GM12892 (cell line): ENCODE measurements at regions not wholly inside any gene's neighbourhood (a gene's known extent, or its start where the extent isn't known, plus 50 kb on each side); places are given as distances from the start of the nearest gene placed in this dataset.
A peak's percentile ranks its signal among the peaks of the same experiment; 100 is the strongest.

ENCODE experiments used
- DNase-seq: peaks from one replicate; pipeline ENCODE4 v3.0.0; 2011; ENCODE audit not compliant: insufficient read length
- FAIRE-seq: peaks from 2 replicates; lab custom pipeline; 2011; peaks lifted over from hg19 to GRCh38; lab: Jason Lieb, UNC
- POLR2A ChIP-seq: IDR thresholded peaks from 2 replicates; pipeline ENCODE4 v1.6.1; 2011; ENCODE audit warnings: low read depth, low read length, control low read depth
- POLR2AphosphoS5 ChIP-seq: IDR thresholded peaks from 2 replicates; pipeline ENCODE4 v1.6.1; 2011; ENCODE audit warnings: low read depth, low read length, control low read depth
- TAF1 ChIP-seq: IDR thresholded peaks from 2 replicates; pipeline ENCODE4 v1.6.1; 2011; ENCODE audit warnings: low read depth, mild to moderate bottlenecking, control low read depth, low read length, borderline replicate concordance

DNA sequence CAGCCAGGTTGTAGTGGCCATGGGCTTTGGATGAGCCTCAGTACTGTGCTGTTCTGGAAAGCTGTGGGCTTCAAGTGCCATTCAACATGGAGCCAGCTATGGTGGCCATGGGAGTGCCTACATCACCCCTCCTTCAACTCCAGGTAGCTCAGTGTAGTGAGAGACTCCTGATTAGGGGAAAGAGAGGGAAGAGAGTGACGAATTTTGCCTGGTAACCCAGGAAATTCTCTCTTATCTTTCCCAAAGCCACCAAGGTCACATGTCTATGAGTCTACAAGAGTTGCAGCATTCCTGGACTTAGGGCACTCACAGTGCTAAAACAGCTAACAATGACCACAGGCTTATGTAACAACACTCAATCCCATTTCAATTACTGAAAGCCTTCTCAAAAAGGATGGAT, 81.7 kb upstream of the SPTLC1 start:
- no peak for TF ChIP-seq POLR2A
- no peak for DNase-seq
- no peak for FAIRE-seq

DNA sequence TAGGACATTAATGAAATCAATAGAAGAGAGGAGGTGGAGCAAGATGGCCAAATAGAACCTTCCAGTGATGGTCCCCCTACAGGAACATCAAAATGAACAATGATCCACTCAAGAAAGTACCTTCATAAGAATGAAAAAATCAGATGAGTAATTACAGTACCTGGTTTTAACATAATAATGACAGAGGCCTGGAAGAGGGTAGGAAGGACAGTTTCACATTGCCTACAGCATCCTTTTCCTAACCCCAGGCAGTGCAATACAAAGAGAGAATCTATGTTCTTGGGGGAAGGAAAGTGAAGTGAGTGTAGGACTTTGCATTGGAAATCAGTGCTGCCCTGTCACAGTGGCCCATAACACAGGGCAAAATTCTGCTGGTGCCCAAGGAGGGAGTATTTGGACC, 81.2 kb upstream of the SPTLC1 start:
- no peak for FAIRE-seq
- DNase-seq, result no peak
- TF ChIP-seq POLR2A (no peak), TAF1 (no peak), POLR2AphosphoS5 (no peak)

DNA sequence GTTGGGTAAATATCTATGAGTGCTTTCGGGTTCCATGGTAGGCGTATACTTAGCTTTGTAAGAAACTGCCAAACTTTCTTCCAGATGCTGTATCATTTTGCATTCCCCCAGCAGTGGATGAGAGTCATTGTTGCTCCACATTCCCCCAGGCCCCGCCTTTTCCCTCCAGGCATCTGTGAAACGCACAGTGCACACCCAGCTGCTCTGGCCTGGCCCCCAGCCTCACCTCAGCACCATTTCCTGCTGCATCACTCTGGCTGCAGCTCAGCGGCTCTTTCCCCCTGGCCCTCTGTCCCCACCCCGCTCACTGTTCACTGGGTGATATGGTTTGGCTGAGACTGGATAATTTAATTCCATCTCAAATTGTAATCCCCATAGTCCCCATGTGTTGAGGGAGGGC, 76.6 kb upstream of the SPTLC1 start:
- FAIRE-seq, result no peak
- TF ChIP-seq POLR2AphosphoS5, result no peak
- no peak for TF ChIP-seq POLR2A
- no peak for TF ChIP-seq TAF1

DNA sequence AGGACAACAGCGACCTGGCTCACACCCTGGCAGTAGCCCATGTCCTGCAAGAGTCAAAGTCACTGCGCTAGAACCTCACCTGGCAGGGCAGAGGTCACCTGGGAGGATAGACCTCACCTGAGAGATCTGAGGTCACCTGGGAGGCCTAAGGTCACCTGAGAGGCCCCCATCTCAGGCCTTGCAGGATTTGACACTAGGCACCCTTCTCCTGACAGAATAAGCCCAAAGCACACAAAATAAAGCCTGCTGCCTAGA, 75.2 kb upstream of the SPTLC1 start:
- DNase-seq (no peak), FAIRE-seq (no peak)
- TF ChIP-seq POLR2A, result no peak
- TF ChIP-seq TAF1, result no peak
- no peak for TF ChIP-seq POLR2AphosphoS5

More for the DNA sequence above, 76.6 kb upstream of the SPTLC1 start:
- no peak for DNase-seq

DNA sequence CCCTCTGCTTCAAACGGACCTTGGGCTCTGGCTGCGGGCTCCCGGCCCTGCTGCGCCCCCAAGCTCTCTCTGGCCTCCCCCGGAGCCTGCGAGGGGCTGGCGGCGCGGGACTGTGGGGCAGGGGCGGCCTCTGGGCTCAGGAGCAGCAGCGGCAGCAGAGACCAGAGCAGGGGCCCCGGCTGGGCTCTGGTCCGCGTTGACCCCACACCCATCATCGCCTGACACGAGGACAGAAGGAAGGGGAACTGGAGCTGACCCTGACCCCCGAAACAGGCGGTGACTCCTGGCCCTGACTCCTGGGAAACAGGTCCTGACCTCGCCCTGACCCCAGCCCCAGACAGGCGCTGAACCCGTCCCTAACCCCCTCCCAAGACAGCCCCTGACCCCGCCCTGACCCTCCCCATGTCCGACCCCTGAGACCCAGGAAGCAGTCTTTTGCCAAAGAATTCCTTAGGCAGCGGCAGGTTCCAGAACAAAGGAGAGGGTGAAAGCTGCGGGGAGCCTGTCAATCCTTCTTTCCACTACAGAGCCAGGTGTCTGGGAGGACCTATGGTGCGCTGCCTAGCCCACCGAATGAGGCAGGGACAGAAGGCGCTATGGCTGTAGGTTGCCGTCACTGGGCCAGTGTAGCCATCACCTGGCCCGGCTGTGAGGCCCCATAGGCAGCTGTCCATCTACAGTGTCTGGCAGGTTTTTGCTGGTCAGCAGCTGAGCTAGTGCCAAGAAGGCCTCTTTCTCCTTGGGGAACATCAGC, 74.7 kb upstream of the SPTLC1 start:
- no peak for DNase-seq
- no peak for FAIRE-seq
- TF ChIP-seq POLR2A (no peak), TAF1 (no peak), POLR2AphosphoS5 (no peak)

DNA sequence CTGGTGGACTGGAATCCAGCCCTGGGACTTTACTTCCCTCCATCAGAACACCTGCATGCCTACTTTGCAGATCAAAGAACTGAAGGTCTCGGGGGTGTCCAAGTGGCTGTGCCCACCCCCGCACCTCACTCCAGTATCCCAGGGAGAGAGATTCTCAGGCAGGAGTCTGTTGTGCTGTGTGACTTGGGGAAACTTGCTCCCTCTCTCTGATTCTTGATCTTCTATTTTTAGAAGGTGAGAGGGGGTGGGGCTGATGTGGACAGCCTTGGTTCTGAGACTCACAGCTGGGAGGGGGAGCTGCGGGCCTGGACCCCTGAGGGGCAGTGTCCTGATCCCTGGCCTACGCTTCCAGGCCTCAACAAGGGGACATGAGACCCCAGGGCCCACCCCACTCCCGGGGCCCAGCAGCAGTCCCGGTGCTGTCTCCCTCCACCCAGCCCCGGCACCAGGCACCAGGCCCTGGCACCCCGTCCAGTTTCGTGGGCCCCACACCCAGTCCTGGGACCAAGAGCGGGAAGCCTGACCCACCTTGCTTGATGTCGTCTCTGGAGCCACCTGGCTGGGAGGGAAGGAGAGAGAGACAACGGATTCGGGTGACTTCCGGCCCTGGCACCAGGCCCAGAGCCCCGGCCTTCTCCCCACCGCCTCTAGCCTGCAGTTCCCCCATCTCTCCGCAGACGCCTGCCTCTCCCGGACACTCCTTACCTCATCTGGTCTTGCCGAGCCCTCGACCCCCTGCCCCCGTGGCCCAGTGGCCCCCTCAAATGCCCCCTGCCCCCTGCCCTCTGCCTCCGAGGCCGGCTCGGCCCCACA, 74.0 kb upstream of the SPTLC1 start:
- TF ChIP-seq POLR2A (no peak), POLR2AphosphoS5 (no peak), TAF1 (no peak)
- DNase-seq (no peak), FAIRE-seq (no peak)

DNA sequence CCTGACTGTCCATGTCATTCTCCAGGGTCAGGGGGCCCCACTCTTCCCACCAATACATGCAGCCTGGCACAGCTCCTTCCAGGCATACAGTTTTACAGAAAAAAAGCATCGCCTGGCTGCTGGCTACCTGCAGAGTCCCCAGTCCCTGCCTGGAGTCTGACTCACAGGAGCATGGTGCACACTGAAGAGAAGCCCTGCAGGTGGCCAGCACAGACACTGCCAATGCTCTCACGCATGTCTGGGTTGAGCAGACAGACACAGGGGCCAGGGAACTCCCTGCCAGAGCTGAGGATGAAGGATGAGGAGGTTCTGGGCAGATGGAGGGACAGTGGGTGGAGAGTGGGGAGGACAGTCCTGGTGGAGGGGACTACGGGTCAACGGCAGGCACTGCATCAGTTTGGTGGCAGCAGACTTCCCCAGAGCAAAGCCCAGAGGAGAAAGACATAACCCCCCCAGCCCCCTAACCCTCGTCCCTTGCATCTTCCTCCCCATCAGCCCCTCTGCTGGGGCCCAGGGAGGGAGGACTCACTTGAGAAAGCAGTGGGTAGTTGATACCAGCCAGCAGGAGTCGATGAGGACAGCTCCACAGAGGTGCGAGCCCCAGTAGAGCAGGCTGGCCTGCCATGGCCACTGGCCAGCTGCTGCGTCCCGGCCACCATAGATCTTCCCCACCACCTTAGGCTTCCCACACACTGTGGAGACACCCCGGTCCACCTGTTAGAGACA, 72.9 kb upstream of the SPTLC1 start:
- FAIRE-seq (no peak), DNase-seq (no peak)
- TF ChIP-seq POLR2AphosphoS5 (no peak), TAF1 (no peak), POLR2A (no peak)

DNA sequence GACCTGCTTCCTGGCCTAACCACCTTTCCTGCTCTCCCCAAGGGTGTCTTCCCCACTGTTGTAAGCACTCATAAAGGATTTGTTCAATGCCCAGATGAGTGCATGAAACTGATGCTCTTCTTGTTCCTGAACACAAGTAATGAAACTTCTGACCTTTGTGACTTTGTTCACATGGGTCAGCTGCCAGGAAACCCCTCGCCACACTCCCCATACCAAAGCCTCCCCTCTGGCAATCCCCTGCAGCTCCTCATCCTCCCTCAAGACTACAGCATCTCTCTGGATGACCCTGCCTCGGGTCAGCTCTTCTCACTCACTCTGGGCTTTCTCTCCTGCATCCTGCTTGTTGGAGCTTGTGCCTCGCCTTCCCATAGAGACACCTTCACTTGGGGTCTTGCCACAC, 72.2 kb upstream of the SPTLC1 start:
- FAIRE-seq (peak; percentile 73), DNase-seq (no peak)
- no peak for TF ChIP-seq POLR2AphosphoS5
- no peak for TF ChIP-seq POLR2A
- TF ChIP-seq TAF1, result no peak

DNA sequence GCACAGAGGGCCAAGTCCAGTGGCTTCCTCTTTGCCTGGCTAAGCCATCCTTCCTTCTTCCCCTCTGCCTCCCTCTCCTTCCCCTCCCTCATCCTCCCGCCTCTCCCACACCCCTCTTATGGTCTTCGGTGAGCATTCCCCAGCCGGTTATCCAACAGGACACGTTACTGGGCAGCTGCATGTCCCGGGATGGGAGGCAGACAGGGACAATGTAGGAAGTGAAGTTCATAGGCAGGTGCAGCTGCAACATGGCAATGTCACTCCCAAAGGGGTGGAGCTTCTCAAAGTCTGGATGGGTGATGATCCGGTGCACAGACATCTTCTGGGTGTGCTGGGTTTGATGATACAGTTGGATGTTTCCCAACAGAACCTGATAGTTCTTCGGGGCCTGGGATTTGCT, 71.4 kb upstream of the SPTLC1 start:
- TF ChIP-seq POLR2AphosphoS5 (no peak), POLR2A (no peak), TAF1 (no peak)
- DNase-seq, result no peak
- FAIRE-seq, result no peak

DNA sequence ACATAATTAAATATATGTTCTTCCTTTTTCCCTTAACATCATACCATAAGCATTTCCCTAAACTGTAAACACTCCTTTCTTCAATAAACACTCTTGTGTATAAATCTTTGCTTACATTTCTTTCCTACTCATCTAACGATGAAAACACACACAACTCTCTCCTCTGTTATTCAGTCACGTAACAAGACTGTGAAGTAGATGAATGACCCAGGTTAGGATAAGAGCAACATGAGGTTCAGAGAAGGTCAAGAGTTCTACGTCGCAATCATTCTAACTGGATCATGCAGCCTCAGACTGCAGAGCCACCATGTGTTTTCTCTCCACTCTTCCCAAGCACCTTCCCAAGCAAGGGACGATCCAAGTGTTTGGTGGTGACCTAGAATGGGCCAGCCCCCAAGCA, 70.5 kb upstream of the SPTLC1 start:
- FAIRE-seq, result no peak
- TF ChIP-seq POLR2AphosphoS5 (no peak), POLR2A (no peak), TAF1 (no peak)
- no peak for DNase-seq

DNA sequence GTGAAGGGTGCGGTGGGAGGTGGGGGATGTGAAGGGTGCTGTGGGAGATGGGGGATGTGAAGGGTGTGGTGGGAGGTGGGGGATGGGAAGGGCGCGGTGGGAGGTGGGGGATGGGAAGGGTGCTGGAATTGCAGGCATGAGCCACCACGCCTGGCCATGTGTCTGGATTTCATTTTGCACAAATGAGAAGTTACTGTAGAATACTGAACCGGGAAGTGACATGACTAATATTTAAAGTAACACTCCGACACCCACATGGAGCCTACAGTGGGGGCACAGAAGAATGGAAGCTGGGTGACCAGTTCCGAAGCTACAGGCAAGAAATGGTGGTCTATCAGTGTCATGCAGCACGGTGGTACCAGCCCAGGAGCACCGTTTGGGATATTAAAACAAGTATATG, 69.9 kb upstream of the SPTLC1 start:
- DNase-seq (no peak), FAIRE-seq (no peak)
- TF ChIP-seq POLR2A (no peak), POLR2AphosphoS5 (no peak), TAF1 (no peak)
